Kidney glomerular epithelial cell (primary cell): ENCODE measurements at regions not wholly inside any gene's neighbourhood (a gene's known extent, or its start where the extent isn't known, plus 50 kb on each side); places are given as distances from the start of the nearest gene placed in this dataset.

Source experiments
- DNase-seq: peaks from one replicate; lab custom pipeline; 2025; lab: John Stamatoyannopoulos, UW

DNA sequence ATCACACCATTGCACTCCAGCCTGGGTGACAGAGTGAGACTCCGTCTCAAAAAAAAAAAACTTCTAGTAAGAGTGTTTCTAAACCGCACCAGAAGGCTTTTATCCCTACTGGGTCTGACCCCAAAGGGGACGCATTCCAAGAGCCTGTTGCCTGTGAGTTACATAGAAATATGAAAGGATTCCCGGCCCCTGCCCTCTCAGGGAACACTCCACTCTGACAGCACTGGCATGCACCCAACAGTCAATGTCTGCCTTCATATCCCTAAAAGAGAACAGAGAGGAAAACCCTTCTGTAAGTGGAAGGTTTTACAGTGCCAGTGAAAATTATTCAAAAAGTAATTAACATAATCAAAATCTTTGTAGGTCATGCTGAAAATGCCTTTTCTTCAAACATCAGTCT is 117.1 kb upstream of the PTPRT start:
- no peak for DNase-seq

DNA sequence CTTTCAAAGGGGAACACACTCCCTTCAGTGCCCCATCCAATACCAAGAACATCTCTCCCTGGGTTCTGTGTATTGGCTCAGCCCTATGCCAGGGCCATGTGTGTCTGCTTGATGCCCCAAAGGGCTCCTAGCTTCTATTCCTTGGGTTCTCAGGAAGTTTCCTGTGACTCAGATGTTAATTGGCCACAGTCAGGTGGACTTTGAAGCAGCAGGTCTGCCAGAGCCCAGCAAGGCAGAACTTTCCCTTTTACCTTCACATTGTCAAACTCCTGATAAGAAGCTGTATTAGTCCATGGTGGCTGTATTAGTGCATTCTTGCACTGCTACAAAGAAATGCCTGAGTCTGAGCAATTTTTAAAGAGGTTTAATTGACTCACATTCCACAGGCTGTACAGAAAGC is 116.0 kb upstream of the PTPRT start:
- no peak for DNase-seq

DNA sequence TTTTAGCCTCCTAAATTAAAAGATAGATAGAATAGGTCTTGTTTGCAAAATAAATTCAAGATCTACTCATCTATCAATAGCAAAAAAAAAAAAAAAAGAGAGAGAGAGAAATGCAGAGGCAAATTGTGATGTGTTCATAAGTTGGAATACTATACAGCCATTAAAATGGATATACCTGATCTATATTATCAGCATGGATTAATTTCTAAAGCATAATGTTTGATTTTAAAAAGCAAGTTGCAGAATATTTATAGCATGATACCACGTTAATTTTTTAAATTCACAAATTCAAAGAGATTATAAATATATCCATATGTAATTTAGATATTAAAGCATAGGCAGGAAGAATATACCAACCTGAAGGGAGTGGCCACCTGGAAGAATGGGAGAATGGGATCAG is 114.9 kb upstream of the PTPRT start:
- DNase-seq, result no peak

DNA sequence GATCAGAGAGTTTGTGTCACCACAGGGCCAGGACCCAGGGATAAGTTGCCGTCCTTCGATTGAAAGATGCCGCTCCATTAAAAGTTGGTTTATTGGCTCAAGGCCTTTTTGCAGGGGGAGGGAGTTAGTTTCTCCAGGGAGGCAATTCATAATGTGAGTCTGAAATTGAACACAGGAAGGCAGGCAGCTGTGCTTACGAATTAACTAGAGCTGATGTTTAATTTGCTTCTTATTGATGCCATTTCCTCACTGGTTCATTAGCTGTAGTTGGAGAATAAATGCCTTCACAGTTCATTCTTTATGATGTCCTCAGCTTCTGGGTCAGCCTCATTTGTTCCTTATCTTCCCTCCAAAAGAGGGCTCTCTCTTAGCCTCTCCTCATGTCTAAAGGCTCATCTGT is 113.2 kb upstream of the PTPRT start:
- no peak for DNase-seq

DNA sequence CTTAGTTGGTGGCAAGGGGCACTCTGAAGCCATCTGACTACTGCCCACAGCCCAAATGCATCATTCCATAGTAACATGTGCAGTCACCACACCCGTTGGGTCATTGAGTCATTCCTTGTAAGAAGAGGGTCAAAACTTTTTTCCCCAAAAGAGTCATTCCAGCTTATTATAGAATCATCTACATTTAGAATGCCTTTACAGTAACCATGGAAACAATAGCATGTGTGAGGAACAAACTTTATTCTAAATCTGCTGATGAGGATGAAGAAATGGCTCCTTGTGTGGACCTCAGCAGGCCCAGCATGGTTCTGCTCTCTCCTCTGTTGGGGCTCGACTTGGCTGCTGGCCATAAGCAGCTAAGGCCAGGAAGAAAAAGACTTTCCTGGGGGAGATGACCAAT is 111.2 kb upstream of the PTPRT start:
- DNase-seq, result no peak

DNA sequence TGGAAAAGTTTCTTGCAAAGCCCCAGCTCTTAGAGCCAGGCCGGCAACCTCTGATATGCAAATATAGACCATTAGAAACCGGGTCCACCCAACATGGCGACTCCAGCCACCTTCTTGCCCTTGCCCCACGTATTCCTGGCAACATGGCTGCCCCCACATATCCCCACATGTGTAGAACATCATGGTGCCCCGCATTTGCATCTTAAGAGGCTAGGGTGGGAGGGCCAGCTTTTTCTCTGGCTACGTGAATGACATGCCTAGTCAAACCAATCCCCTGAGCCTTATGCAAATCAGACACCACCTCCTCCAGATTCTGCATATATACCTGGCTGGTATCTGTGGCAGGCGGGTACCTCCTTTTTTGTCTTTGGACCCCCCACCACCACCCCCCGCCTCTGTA is 106.1 kb upstream of the PTPRT start:
- DNase-seq, result no peak

DNA sequence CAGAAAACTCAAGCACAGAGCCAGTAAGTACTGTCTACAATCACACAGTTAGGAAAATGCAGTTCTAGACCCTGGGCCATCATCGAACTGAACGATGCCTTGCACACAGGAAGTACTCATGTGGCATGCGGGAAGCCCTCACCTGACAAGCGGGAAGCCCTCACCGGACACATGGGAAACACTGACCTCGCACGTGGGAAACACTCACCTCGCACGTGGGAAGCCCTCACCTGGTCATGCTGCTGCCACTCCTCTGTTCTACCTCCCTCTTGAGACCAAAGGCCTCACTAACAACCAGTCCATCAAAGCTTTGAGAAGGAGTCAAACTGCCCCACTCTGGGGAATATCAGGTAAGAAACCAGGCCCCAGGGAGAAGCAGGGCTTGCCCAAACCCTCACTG is 105.6 kb upstream of the PTPRT start:
- no peak for DNase-seq

DNA sequence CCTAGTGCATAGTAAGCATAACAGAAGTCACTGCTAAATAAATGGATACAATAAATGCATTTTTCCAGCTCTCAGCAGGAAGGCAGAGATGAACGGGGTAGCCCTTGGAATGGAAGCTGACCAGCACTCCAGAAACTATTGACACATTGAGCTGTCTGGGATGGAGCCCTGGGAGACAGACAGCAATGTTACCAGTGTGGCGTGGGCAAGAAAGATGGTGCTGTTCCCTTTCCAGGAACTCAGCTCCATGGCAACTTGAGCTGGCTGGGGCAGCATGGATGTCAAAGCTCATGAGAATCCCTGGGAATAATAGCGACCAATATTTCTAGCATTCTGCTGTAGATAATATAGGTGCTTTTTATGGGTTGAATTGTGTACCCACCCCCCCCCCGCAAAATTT is 104.3 kb upstream of the PTPRT start:
- DNase-seq, result no peak

DNA sequence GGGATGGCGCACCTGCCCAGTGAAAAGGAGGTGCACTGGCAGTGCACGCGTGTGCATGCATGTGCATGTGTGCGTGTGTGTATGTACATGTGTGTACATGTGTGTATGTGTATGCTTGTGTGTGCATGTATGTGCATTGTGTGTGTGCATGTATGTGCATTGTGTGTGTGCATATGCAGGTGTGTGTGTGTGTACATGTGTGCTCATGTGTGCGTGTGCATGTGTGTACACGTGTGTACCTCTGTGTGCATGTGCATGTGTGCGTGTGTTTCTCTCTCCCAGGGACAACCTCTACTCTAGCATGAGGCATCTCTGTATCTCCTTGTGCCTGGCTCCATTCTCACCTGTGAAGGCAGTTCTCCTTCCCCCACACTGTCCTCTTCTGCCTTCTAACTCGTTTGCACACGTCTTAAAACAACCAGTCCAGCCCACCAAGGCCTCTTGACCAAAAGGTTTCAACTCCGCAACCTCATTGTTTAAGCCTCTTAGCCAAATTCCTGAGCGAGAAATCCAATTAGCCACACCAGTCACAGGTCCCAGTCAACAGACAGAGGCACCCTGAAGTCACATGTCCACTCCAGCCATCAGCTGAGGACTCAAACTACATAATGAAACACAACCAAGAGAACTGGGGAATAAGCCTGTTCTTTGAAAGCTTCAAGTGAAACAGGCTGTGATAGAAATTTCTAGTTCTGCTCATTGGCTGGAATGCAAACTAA is 103.5 kb upstream of the PTPRT start:
- no peak for DNase-seq

DNA sequence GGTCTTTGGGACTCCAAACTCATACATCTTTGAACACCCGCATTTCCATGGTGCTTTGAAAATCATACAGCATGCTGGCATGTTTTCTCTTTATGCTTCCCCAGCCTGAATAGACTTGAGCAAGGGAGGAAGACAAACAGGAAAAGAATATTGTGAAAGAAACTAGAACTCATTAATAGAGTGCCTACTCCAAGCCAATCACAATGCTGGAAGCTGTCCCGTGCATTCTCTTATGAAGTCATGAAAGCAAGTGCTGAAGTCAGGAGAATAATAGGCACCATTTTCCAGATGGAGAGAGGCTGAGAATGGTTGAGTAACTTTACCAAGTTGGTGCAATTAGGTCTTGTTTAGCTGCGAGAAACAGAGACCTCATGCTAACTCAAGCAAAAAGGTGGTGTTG is 102.5 kb upstream of the PTPRT start:
- no peak for DNase-seq

DNA sequence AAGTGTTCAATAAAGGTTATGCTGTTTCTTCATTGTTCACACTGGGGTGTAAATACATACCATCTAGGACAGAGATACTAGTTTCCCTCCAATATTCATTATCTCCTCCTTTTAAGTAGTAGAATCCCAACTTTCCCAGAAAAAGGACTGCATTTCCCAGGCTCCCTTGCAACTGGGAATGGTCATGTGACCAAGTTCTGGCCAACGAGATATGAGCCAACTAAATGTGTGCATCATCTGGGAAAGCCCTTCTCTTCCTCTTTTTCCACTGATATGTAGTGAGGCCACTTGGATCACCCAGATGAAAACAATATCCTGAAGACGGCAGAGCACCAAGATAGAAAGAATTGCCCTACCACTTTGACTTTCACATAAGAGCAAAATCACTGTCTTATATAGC is 97.9 kb upstream of the PTPRT start:
- DNase-seq, result no peak

DNA sequence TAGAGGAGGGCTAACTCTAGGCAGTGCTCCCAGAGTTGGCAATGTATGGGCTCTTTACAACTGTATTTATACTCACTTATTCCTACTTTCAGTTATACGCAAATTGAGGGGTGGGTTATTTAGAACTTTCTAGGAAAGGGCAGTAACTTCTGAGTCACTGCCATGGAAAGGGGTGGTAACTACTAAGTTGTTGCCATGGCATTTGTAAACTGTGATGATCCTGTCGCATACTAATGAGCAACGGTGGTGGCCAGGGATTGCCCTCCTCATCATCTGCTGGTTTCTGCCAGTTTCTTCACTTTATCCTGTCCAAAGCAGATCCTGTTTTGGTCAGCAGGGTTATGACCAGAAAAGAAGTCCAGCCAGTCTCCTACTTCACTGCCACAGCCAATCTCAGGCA is 95.5 kb upstream of the PTPRT start:
- no peak for DNase-seq

DNA sequence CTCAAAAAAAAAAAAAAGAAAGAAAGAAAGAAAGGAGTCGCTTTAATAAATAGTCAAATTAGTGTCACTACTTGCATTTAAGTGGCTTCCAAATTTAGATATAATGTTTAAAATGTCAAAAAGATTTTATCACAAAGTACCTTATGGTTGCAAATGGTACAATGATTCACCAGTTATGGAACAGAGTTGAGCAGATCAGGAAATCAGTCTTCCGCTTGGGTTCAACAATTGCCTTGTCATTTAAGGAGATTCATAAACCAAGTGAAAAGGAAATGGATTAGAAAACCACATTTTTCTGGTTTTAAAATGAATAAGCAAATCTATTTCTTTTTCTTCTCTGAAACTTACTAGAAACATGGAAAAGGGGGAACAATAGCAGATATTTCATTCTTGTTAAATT is 94.8 kb upstream of the PTPRT start:
- no peak for DNase-seq

DNA sequence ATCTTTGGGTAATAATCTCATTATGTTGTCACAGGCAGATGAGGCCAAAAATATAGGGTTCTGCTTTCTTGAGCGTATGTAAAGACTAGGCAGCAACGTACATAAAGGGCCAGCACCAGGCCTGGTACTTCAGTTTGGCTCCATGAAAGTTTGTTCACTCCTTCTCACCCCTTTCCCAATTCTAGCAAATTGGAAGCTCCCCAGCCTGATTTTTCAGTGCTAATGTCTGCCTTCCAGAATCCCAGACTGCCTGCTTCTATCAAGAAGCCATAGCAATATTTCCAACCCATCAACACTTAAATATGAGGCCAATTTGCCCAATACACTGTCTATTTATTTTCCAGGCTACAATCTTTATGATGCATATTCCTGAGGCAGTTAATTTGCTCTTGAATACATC is 93.4 kb upstream of the PTPRT start:
- DNase-seq, result no peak

DNA sequence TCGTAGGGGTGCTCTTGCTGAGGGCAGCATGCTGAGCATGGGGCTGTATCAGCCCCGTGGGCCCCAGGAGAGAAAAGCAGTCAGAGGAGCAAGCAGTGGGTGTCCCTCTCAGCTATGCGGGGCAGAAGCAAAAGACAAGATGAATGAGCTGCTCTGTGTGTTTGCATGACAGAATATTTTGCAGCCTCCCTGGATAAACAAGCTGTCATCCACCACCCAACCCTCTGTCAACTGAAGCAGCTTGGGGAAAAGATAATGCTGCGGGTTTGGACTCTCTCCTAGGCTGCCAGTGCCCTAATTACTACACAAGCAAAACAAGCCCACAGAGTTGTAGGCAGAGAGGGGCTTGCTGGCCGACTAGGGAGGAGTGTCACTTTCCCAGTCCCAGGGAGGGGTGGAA is 82.3 kb upstream of the PTPRT start:
- DNase-seq, result no peak

DNA sequence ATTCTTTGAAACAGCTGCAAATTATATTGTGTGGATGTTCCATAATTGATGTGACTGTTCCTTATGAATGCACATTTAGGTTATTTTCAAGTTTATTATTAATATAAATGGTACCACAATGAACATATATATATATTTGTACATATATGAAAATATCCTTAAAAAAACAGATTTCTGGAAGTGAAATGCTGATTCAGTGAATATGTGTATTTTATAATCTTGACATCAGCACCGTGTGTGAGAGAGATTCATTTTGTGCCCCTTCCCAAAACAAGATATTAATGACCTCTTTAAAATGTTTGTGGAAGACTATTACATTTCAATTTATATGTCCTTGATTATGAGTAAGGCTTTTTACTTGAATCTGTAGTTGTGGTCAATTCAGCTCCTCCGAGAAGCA is 75.7 kb upstream of the PTPRT start:
- DNase-seq, result no peak

DNA sequence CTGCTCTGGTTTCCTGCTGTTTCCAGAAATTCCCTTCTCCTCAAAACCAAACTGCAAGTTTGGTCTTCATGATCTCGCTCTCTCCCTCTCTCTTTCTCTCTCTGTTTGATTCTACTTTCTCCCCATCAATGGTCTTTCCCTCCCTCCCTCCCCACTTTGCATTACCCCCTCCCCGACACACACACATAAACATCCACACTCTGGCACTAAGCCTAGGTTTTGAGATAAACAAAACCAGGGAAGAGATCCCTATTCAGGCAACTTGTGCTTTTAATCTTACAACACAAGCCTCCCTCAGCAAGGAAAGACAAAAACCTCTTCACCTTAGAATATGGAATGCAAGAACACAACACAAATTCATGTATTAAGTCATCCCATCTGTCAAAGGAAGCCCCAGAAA is 73.5 kb upstream of the PTPRT start:
- no peak for DNase-seq

DNA sequence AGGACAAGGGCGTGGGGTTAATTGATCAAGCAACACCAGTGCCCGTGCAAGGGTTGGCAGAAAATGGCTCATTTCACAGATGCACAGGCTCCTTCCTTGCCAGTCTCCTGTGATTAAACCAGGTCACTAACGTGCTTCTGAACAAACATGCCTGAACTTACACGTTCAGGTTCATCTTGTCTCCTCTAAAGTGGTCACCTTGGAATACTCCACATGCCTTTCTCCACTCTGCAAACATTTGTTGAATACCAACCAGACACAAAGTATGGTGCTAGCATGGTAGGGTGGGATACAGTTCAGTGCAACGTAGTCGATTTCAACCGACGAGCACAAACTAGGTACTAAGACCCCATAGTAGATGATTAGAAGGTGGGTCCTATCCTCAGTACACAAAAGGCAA is 72.6 kb upstream of the PTPRT start:
- no peak for DNase-seq

DNA sequence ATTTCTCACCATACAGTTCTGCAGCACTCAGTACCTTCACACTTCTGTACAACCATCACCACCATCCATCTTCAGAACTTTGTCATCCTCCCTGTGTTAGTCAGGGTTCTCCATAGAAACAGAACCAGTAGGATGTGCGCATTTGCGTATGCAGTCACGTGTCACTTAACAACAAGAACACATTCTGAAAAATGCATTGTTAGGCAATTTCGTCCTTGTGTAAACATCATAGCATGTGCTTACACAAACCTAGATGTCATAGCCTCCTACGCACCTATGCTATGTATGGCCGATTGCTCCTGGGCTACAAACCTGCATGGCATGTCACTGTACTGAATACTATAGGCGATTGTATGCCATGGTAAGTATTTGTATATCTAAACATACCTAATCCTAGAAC is 66.2 kb upstream of the PTPRT start:
- DNase-seq, result no peak

DNA sequence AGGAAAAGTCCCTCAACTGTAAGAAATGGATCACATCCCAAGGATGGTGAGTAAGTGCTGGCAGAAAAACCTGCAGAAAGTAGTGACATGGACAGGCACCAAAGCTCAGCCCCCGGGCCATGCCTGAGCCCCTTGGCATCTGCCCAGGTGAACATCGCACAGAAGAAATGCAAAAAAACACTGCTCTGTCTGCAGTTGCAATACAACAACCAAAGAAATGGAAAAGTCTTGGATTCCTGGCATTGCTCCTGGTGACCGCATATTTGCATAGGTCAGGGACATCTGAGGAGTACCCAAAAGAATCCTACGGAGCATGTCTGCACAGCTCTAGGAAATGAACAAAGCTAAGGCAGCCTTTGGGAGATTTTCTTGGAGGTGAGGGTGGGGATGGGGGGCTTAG is 63.1 kb upstream of the PTPRT start:
- DNase-seq, result no peak

DNA sequence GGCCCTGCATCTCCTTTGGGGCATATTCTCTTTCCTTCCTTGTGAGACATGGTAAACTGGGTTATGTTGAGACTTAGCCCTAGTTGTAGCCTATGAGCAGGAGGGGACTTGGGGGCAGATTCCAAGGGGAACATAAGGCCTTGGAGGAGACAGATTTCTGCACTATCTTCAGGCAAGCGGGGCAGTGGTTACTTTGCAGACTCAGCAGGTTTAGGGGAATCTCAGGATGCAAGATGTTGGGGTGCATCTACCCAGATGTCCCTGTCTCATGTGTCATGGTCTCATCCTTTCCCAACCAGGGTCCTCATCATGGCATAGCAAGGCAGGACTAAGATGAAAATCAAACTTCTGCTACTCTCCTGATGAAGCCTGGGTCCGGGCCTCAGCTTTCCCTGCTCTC is 58.6 kb upstream of the PTPRT start:
- no peak for DNase-seq

DNA sequence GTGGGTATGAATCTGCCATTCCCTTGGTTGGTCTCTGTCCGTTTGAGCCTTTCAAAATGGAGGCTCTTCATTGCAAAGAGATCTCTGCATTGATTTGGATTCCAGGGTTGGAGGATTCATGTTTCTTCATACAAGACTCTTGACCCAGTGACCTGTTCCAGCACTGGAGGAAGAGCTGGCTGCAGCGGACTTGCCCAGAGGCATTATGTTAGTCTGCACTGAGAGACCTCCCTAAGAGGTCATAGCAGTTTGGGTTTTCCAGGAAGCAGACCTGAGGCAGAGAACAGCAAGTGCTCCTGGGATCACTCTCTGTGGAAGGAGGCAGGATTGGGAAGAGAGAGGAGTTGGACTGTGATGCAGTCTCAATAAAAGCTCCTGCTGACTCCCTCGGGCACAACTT is 57.7 kb upstream of the PTPRT start:
- no peak for DNase-seq

DNA sequence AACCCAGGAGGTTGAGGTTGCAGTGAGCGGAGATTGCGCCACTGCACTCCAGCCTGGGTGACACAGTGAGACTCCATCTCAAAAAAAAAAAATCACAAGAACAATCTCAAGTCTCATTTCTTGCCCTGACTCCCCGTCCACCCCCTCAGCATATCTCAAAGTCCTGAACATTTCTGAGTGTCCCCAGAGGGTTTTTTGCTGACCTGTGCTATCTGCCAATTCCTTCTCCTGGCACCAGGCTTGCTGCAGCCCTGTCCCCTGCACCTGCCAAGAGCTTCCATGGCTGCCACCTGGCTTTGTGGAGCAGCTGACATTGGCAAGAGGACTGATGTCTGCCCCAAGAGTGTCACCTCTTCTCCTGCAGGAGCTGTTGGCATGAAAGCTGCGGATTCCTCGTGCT is 54.9 kb upstream of the PTPRT start:
- DNase-seq, result no peak

DNA sequence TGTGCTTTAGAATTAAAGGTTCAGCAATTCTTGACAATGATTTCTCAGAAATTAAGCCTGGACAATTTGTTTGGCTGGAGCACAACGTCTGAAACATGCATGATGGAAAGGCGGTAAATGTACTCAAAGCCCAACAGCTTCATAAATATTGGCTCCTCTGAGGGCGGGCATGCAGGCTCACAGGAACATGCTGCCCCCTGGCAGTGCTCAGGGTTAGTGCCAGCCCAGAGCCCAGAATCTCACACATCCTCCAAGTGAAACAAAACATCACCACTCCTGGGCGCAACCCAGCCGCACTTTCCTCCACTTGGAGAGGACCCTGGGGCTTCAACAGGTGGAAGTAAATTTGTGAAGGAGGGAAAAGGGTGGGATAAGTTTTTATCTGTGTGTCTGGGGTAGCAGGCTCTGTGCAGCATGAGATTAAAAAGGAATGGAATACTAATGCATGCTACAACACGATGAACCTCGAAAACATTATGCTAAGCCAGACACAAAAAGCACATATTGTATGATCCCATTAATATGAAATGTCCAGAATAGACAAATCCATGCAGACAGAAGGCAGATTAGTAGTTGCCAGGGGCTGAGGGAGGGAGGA is 54.1 kb upstream of the PTPRT start:
- DNase-seq, result no peak
